LNCaP clone FGC (cell line): ENCODE measurements at regions not wholly inside any gene's neighbourhood (a gene's known extent, or its start where the extent isn't known, plus 50 kb on each side); places are given as distances from the start of the nearest gene placed in this dataset.

Experiments used
- DNase-seq: peaks from one replicate; pipeline ENCODE4 v3.0.0-alpha.2; 2011; ENCODE audit warnings: low read depth
- H3K4me3 ChIP-seq: 2 replicates; pipeline ENCODE4 v1.5.1; 2011; ENCODE audit warnings: mild to moderate bottlenecking, low read depth, low read length, control low read depth
- CTCF ChIP-seq: IDR thresholded peaks from 2 replicates; pipeline ENCODE4 v1.5.1; 2012; ENCODE audit warnings: mild to moderate bottlenecking; ENCODE audit not compliant: control insufficient read depth, insufficient read depth; ENCODE audit errors: extremely low read depth

- H3K4me3 ChIP-seq, result no peak overlapping the region
- no peak for DNase-seq
- TF ChIP-seq CTCF, result no peak
These were observed 86.3 kb upstream of the BMP2K start for GRCh38 chr4:78689700-78690323.

GRCh38 chr4:78691334-78691754, 84.8 kb upstream of the BMP2K start:
- DNase-seq, result no peak
- TF ChIP-seq CTCF, result no peak

DNA sequence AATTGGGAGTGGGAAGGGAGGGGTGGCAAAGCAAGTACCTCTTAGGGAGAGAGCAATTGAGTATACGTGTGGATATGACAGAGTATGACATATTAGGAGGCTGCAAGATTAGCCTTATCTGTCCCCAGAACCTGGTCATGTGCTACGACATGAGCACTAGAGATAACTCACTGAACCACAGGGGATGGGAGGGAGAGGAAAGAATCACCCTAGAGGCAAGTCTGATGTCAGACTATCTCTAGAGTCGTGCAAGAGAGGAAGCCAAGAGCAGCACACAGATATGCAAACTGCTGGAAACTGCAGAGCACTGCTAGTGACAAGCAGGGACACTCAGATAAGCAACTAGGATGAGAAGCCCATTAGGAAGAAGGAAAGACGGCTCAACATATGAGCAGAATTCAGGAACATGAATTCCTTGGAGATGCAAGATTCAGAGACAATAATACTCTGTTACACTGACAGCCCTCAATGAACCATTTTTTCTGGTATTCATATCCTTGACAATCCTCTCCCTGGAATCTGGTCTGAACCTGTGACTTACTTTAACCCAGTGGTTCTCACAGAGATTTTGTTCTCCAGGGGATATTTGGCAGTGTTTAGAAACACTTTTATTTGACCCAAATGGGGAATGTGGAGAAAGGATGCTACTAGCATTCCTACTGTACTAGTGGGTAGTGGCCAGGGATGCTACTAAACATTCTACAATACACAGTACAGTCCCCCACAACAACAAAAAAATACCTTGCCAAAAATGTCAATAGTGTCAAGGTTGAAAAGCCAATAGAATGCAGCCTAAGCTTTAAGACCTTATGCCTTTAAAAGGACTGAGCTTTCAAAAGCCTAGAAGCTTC, 84.0 kb upstream of the BMP2K start:
- no peak for TF ChIP-seq CTCF
- no peak for DNase-seq
- no peak overlapping the region for H3K4me3 ChIP-seq

More at GRCh38 chr4:78691334-78691754, 84.8 kb upstream of the BMP2K start:
- no peak overlapping the region for H3K4me3 ChIP-seq

GRCh38 chr4:78692822-78693170, 83.4 kb upstream of the BMP2K start:
- TF ChIP-seq CTCF, result no peak
- DNase-seq, result no peak
- H3K4me3 ChIP-seq, result no peak overlapping the region

DNA sequence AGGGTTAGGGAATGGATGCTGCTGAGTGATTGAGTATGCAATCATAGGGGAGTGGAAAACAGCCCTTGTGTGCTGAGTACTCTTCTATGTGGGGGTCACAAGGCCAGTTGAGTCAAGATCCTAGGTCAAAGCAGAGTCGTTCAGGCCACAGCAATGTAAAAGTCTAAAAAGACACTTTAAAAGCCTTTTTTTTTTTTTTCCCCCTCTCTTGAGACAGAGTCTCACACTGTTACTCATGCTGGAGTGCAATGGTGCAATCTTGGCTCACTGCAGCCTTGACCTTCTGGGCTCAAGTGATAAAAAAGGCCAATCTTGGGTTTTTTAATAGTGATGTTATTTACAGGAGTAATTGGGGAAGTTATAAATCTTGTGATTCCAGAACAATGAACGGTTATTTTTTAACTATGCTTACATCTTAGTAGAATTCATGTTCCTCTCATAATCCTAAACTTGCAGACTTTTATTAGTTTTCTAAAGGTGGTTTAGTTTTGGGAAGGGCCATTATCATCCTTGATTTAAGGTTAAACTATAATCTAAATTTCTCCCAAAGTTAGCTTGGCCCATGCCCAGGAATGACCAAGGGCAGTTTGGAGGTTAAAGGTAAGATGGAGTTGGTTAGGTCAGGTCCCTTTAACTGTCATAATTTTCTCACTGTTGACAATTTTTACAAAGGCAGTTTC, 82.2 kb upstream of the BMP2K start:
- TF ChIP-seq CTCF, result no peak
- no peak overlapping the region for H3K4me3 ChIP-seq
- no peak for DNase-seq

DNA sequence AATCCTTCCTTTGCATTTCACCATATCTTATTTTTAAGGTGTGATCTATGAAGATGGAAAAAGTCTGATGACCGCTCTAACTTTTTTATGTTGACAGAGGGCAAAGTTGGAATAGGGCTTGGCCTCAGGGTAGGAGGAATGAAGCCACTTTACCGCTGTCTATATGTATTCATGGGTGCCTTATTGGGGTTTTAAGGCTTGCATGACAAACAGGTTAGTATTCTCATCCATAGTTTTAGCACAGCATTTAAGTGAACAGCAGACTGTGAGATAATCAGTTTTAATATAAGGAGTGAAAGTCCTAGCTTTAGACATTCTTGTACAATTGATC, 81.7 kb upstream of the BMP2K start:
- TF ChIP-seq CTCF, result no peak
- no peak for DNase-seq

More for the DNA sequence above, 81.7 kb upstream of the BMP2K start:
- H3K4me3 ChIP-seq, result no peak overlapping the region
